HFFc6 (cell line): ENCODE measurements at regions not wholly inside any gene's neighbourhood (a gene's known extent, or its start where the extent isn't known, plus 50 kb on each side); places are given as distances from the start of the nearest gene placed in this dataset.

Experiments
- DNase-seq: peaks from one replicate; pipeline ENCODE4 v3.0.0-alpha.2; 2018
- H3K27ac Mint-ChIP-seq: 2 replicates; pipeline ENCODE4 v1.8.0; 2020; ENCODE audit warnings: mild to moderate bottlenecking, mixed read lengths
- H3K27me3 Mint-ChIP-seq: 2 replicates; pipeline ENCODE4 v1.8.0; 2021; ENCODE audit warnings: mild to moderate bottlenecking, moderate library complexity, mixed read lengths; ENCODE audit not compliant: insufficient read depth
- H3K36me3 Mint-ChIP-seq: 2 replicates; pipeline ENCODE4 v1.8.0; 2021; ENCODE audit warnings: low read depth, mixed read lengths
- H3K4me1 Mint-ChIP-seq: 2 replicates; pipeline ENCODE4 v1.8.0; 2020; ENCODE audit warnings: low read depth, mixed read lengths
- H3K4me3 Mint-ChIP-seq: 2 replicates; pipeline ENCODE4 v1.8.0; 2020; ENCODE audit warnings: mild to moderate bottlenecking, moderate library complexity, mixed read lengths
- H3K9me3 Mint-ChIP-seq: 2 replicates; pipeline ENCODE4 v1.8.0; 2020; ENCODE audit warnings: mild to moderate bottlenecking, mixed read lengths
- TF ChIP-seq, protein P1 (sequence below): fragments of 200-600 bp; sonication (generic); IDR thresholded peaks from 2 replicates; pipeline ENCODE4 v1.5.0; 2021; ENCODE audit warnings: antibody characterized with exemption, mild to moderate bottlenecking

- H3K27me3 Mint-ChIP-seq = no peaks in the 10 kb centered on the region
- H3K36me3 Mint-ChIP-seq = no peaks in the 10 kb centered on the region
- DNase-seq = no peak
- H3K27ac Mint-ChIP-seq = no peak overlapping the region
- TF ChIP-seq, protein P1, sequence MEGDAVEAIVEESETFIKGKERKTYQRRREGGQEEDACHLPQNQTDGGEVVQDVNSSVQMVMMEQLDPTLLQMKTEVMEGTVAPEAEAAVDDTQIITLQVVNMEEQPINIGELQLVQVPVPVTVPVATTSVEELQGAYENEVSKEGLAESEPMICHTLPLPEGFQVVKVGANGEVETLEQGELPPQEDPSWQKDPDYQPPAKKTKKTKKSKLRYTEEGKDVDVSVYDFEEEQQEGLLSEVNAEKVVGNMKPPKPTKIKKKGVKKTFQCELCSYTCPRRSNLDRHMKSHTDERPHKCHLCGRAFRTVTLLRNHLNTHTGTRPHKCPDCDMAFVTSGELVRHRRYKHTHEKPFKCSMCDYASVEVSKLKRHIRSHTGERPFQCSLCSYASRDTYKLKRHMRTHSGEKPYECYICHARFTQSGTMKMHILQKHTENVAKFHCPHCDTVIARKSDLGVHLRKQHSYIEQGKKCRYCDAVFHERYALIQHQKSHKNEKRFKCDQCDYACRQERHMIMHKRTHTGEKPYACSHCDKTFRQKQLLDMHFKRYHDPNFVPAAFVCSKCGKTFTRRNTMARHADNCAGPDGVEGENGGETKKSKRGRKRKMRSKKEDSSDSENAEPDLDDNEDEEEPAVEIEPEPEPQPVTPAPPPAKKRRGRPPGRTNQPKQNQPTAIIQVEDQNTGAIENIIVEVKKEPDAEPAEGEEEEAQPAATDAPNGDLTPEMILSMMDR = no peak
- peaks cover 42% of the 10 kb centered on the region for H3K9me3 Mint-ChIP-seq
- no peaks in the 10 kb centered on the region for H3K4me1 Mint-ChIP-seq
- H3K4me3 Mint-ChIP-seq = no peak overlapping the region
Measured at GRCh38 chr17:74072340-74072739, 131.1 kb upstream of the RPL38 start.

- H3K36me3 Mint-ChIP-seq = no peaks in the 10 kb centered on the region
- no peaks in the 10 kb centered on the region for H3K27me3 Mint-ChIP-seq
- TF ChIP-seq, protein P1 = no peak
- H3K4me3 Mint-ChIP-seq = no peak overlapping the region
- no peak for DNase-seq
- H3K4me1 Mint-ChIP-seq = no peaks in the 10 kb centered on the region
- no peak overlapping the region for H3K27ac Mint-ChIP-seq
- peaks cover 36% of the 10 kb centered on the region for H3K9me3 Mint-ChIP-seq
Measured at GRCh38 chr17:74076446-74076845, 127.0 kb upstream of the RPL38 start.

GRCh38 chr17:74077231-74077630 lies 126.2 kb upstream of the RPL38 start:
- DNase-seq = no peak
- H3K9me3 Mint-ChIP-seq = peaks cover 36% of the 10 kb centered on the region
- no peak overlapping the region for H3K4me3 Mint-ChIP-seq
- TF ChIP-seq, protein P1 = no peak
- no peaks in the 10 kb centered on the region for H3K36me3 Mint-ChIP-seq
- H3K4me1 Mint-ChIP-seq = no peaks in the 10 kb centered on the region
- H3K27me3 Mint-ChIP-seq = no peaks in the 10 kb centered on the region
- H3K27ac Mint-ChIP-seq = no peak overlapping the region

GRCh38 chr17:74078363-74078941 lies 125.0 kb upstream of the RPL38 start:
- no peak overlapping the region for H3K4me3 Mint-ChIP-seq
- H3K36me3 Mint-ChIP-seq = no peaks in the 10 kb centered on the region
- TF ChIP-seq, protein P1 = no peak
- peaks cover 37% of the 10 kb centered on the region for H3K9me3 Mint-ChIP-seq
- no peak overlapping the region for H3K27ac Mint-ChIP-seq
- no peaks in the 10 kb centered on the region for H3K4me1 Mint-ChIP-seq
- no peaks in the 10 kb centered on the region; the same call in 1 of the 2 replicates for H3K27me3 Mint-ChIP-seq
- no peak for DNase-seq

GRCh38 chr17:74079537-74080300 lies 123.8 kb upstream of the RPL38 start:
- no peak for DNase-seq
- TF ChIP-seq, protein P1 = no peak
- Mint-ChIP-seq H3K4me3 (no peak overlapping the region), H3K9me3 (peaks cover 38% of the 10 kb centered on the region), H3K27ac (no peak overlapping the region), H3K27me3 (no peaks in the 10 kb centered on the region; the same call in 1 of the 2 replicates), H3K36me3 (no peaks in the 10 kb centered on the region), H3K4me1 (no peaks in the 10 kb centered on the region)
